HEK293T (cell line): ENCODE measurements at regions not wholly inside any gene's neighbourhood (a gene's known extent, or its start where the extent isn't known, plus 50 kb on each side); places are given as distances from the start of the nearest gene placed in this dataset.

ENCODE experiments used
- CTCF ChIA-PET: fragments of 350-600 bp; formaldehyde crosslinking; extraction: SDS; loops from one replicate; lab custom pipeline; 2021; ENCODE audit warnings: antibody characterized with exemption, inconsistent platforms; lab: Yijun Ruan, JAX
- POLR2A ChIA-PET: fragments of 350-600 bp; formaldehyde crosslinking; extraction: SDS; loops from one replicate; lab custom pipeline; 2020; ENCODE audit warnings: antibody characterized with exemption, inconsistent platforms; lab: Yijun Ruan, JAX
- DNase-seq: peaks from one replicate; pipeline ENCODE4 v3.0.0; 2012; ENCODE audit warnings: mixed read lengths; ENCODE audit errors: extremely low spot score
- ARNT ChIP-seq: fragments of 450-650 bp; IDR thresholded peaks from 2 replicates; pipeline ENCODE4 v1.6.1; 2017; ENCODE audit warnings: mild to moderate bottlenecking
- BHLHE40 ChIP-seq: fragments of 450-650 bp; IDR thresholded peaks from 2 replicates; pipeline ENCODE4 v1.6.1; 2016; ENCODE audit warnings: mild to moderate bottlenecking, moderate library complexity, borderline replicate concordance
- CTBP1 ChIP-seq: fragments of 450-650 bp; IDR thresholded peaks from 2 replicates; pipeline ENCODE4 v1.6.1; 2016; ENCODE audit warnings: borderline replicate concordance
- ELF4 ChIP-seq: fragments of 450-650 bp; IDR thresholded peaks from 2 replicates; pipeline ENCODE4 v1.6.1; 2017; ENCODE audit warnings: antibody characterized with exemption
- FOXA1 ChIP-seq: fragments of 450-650 bp; IDR thresholded peaks from 2 replicates; pipeline ENCODE4 v1.6.1; 2016; ENCODE audit warnings: mild to moderate bottlenecking
- FOXK2 ChIP-seq: fragments of 450-650 bp; IDR thresholded peaks from 2 replicates; pipeline ENCODE4 v1.6.1; 2016; ENCODE audit warnings: mild to moderate bottlenecking
- FOXM1 ChIP-seq: fragments of 450-650 bp; IDR thresholded peaks from 2 replicates; pipeline ENCODE4 v1.6.1; 2017; ENCODE audit warnings: mild to moderate bottlenecking, borderline replicate concordance
- HDGF ChIP-seq: fragments of 450-650 bp; IDR thresholded peaks from 2 replicates; pipeline ENCODE4 v1.6.1; 2017; ENCODE audit warnings: antibody characterized with exemption, borderline replicate concordance
- L3MBTL2 ChIP-seq: fragments of 450-650 bp; conservative IDR thresholded peaks from 2 replicates; pipeline ENCODE4 v1.6.1; 2016; ENCODE audit warnings: mild to moderate bottlenecking
- LEF1 ChIP-seq: fragments of 450-650 bp; IDR thresholded peaks from 2 replicates; pipeline ENCODE4 v1.6.1; 2017; ENCODE audit warnings: mild to moderate bottlenecking, borderline replicate concordance
- NFRKB ChIP-seq: fragments of 450-650 bp; IDR thresholded peaks from 2 replicates; pipeline ENCODE4 v1.6.1; 2016; ENCODE audit warnings: mild to moderate bottlenecking, moderate library complexity
- PKNOX1 ChIP-seq: fragments of 450-650 bp; IDR thresholded peaks from 2 replicates; pipeline ENCODE4 v1.6.1; 2016
- SP1 ChIP-seq: fragments of 450-650 bp; IDR thresholded peaks from 2 replicates; pipeline ENCODE4 v1.6.1; 2017
- SUZ12 ChIP-seq: fragments of 450-650 bp; IDR thresholded peaks from 2 replicates; pipeline ENCODE4 v1.6.1; 2016; ENCODE audit warnings: mild to moderate bottlenecking
- TARDBP ChIP-seq: fragments of 450-650 bp; IDR thresholded peaks from 2 replicates; pipeline ENCODE4 v1.6.1; 2016
- ZNF384 ChIP-seq: fragments of 450-650 bp; IDR thresholded peaks from 2 replicates; pipeline ENCODE4 v1.6.1; 2016

- TF ChIP-seq HDGF (no peak), ARNT (no peak), CTBP1 (no peak), PKNOX1 (no peak), L3MBTL2 (no peak), SP1 (no peak), LEF1 (no peak), FOXM1 (no peak), NFRKB (no peak), ELF4 (no peak)
- CTCF ChIA-PET = no interaction called here
- no peak for DNase-seq
- POLR2A ChIA-PET = no interaction called here
These were observed 284.5 kb upstream of the ROBO1 start for GRCh38 chr3:80052271-80052670.

- ChIA-PET POLR2A (no interaction called here), CTCF (no interaction called here)
- TF ChIP-seq ELF4 (no peak), SUZ12 (no peak), L3MBTL2 (no peak), ZNF384 (no peak), HDGF (no peak), ARNT (no peak), TARDBP (no peak), LEF1 (no peak), SP1 (no peak), FOXK2 (no peak), CTBP1 (no peak)
- DNase-seq = no peak
These were observed 283.8 kb upstream of the ROBO1 start for GRCh38 chr3:80051602-80051962.

- no peak for TF ChIP-seq SUZ12
- no peak for TF ChIP-seq BHLHE40
- no peak for TF ChIP-seq FOXK2
- no peak for TF ChIP-seq FOXM1
- no peak for TF ChIP-seq ZNF384
- no peak for TF ChIP-seq FOXA1
- no peak for TF ChIP-seq L3MBTL2
- no peak for TF ChIP-seq TARDBP
- TF ChIP-seq ARNT = no peak
- no peak for TF ChIP-seq NFRKB
- POLR2A ChIA-PET = no interaction called here
- no peak for DNase-seq
- CTCF ChIA-PET = no interaction called here
These were observed 283.2 kb upstream of the ROBO1 start for GRCh38 chr3:80050826-80051601.

- CTCF ChIA-PET = interaction anchor here (0.6 kb wide), 1 partner anchor 150 kb away, joined by 4 read pairs; no protein-coding TSS in a partner anchor
- no peak for TF ChIP-seq ARNT
- TF ChIP-seq NFRKB = no peak
- no peak for TF ChIP-seq FOXA1
- no peak for TF ChIP-seq SUZ12
- TF ChIP-seq BHLHE40 = no peak
- DNase-seq = no peak
- POLR2A ChIA-PET = no interaction called here
These were observed 275.4 kb upstream of the ROBO1 start for GRCh38 chr3:80043226-80043625.

- no peak for DNase-seq
- CTCF ChIA-PET = no interaction called here
- POLR2A ChIA-PET = no interaction called here
- TF ChIP-seq SP1 = no peak
- TF ChIP-seq BHLHE40 = no peak
- no peak for TF ChIP-seq FOXM1
- no peak for TF ChIP-seq ZNF384
- TF ChIP-seq L3MBTL2 = no peak
- no peak for TF ChIP-seq ELF4
- no peak for TF ChIP-seq HDGF
- TF ChIP-seq LEF1 = no peak
These were observed 272.3 kb upstream of the ROBO1 start for GRCh38 chr3:80040067-80040466.

GRCh38 chr3:80036176-80036575 is 268.4 kb upstream of the ROBO1 start:
- no peak for DNase-seq
- ChIA-PET POLR2A (no interaction called here), CTCF (no interaction called here)
- TF ChIP-seq SUZ12 = no peak
- TF ChIP-seq L3MBTL2 = no peak
- TF ChIP-seq NFRKB = no peak
- no peak for TF ChIP-seq FOXA1
- TF ChIP-seq FOXK2 = no peak
- no peak for TF ChIP-seq ARNT
- TF ChIP-seq ZNF384 = no peak
- TF ChIP-seq SP1 = no peak
- no peak for TF ChIP-seq LEF1
- TF ChIP-seq FOXM1 = no peak
- TF ChIP-seq CTBP1 = no peak
- TF ChIP-seq BHLHE40 = no peak
- TF ChIP-seq PKNOX1 = no peak
- TF ChIP-seq HDGF = no peak
- no peak for TF ChIP-seq TARDBP
- no peak for TF ChIP-seq ELF4

- ChIA-PET CTCF (no interaction called here), POLR2A (no interaction called here)
- DNase-seq = no peak
- no peak for TF ChIP-seq NFRKB
- no peak for TF ChIP-seq ZNF384
These were observed 267.2 kb upstream of the ROBO1 start for GRCh38 chr3:80035021-80035420.

- CTCF ChIA-PET = no interaction called here
- TF ChIP-seq SP1 (no peak), PKNOX1 (no peak), FOXK2 (no peak), ELF4 (no peak)
- DNase-seq = no peak
- POLR2A ChIA-PET = no interaction called here
These were observed 255.2 kb upstream of the ROBO1 start for GRCh38 chr3:80023010-80023409.
